NCI-H1048 (cell line): ENCODE measurements at regions not wholly inside any gene's neighbourhood (a gene's known extent, or its start where the extent isn't known, plus 50 kb on each side); places are given as distances from the start of the nearest gene placed in this dataset.

Source experiments
- DNase-seq: peaks from one replicate; lab custom pipeline; 2025; lab: John Stamatoyannopoulos, UW

DNA sequence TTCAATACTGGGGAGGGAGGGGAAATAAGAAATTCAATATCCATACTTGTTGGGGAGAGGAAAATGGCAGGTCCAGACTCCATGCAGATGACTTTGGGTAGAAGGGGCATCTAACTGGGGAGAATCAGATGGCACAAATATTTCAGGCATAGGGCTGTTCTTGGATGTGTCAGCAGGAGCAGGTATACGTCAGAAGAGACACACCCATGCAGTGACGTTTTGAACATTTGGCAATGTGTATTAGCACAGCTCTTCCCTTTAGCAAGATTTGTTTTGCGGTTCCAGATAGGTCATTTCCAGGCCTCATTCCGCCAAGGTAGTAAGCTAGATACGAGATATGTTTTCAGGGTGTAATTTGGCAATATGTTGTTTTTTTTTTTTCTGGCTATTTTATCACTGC lies 187.2 kb upstream of the CDH10 start:
- DNase-seq, result no peak

DNA sequence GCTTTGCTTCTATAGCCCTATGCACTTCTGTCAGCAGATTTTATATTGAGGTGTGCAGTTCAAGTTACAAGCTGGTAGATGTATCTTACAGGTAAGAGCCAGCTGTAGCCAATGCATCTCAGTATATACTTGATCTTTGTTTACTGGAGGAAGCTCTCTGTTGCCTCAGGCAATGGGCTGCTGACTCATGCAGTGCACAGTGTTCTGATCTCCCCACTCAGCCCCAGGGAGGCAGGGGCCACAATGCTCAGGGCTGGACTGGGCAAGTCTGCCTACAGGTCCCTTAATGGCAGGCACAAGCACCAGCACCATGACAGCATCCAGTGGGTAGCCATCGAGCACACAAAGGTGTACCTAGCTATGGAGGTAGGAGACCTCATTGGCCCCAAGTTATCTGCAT lies 178.8 kb upstream of the CDH10 start:
- no peak for DNase-seq

DNA sequence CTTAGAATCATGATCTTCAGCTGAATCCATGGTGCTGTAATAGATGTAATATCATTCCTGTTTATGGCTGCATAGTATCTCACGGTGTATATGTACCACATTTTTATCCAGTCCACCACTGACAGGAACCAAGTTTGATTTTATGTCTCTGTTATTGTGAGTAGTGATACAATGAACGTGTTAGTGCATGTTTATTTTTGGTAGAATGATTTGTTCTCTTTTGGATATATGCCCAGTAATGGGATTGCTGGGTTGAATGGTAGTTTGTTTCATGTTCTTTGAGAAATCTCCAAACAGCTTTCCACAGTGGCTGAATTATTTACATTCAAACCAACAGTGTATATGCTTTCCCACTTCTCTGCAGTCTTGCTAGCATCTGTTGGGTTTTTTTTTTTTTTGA lies 175.1 kb upstream of the CDH10 start:
- DNase-seq, result no peak

DNA sequence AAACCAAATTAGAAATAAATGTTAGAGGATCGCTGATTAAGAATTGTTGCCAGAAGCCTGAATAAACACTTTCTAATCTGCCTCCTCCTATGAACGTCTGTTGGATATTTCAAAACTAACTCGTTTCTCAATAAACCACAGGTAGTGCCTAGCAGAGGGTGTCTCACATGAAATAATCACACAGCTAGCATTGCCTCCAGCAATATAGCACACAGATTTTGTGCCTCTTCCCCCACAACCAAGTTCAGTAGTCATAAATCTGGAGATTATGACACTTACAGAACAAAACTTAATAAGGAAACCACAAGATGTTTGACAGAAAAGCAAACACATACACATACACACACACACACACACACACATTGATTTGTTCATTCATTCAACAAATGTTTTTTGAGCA lies 173.2 kb upstream of the CDH10 start:
- no peak for DNase-seq

DNA sequence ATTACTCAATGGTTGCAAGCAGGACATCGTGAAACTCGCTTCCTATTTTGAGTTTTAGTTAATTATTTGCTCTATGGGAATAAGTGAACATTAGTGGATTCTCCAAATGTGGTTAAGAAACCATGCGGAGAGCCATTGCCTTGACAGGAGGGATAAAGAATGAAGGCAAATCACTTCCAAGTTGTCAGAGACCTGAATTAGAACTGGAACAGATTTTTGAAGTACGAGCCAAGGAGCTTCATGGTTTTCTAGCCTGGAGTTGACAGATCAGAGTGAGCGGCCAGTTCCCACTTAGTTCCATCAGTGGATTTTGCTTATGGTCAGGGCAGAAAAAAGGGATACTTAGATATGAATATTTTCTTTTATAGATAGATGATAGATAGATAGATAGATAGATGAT lies 171.4 kb upstream of the CDH10 start:
- DNase-seq, result no peak

DNA sequence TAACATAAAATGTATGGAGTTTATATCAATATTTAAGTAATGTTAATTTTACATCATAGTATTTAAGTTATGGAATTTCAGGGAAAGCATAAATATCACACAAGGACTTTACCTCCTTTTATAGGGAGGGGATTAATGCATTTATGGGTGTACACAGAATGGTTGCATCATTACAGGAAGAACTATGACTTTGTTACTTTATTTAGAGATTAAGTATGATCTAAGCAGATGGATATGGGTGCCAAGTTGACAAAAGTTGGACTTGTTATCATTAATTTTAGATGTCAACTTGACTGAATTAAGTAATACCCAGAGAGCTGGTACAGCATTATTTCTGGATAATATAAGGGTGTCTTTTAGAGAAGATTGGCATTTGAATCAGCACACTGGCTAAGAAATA lies 160.5 kb upstream of the CDH10 start:
- no peak for DNase-seq

DNA sequence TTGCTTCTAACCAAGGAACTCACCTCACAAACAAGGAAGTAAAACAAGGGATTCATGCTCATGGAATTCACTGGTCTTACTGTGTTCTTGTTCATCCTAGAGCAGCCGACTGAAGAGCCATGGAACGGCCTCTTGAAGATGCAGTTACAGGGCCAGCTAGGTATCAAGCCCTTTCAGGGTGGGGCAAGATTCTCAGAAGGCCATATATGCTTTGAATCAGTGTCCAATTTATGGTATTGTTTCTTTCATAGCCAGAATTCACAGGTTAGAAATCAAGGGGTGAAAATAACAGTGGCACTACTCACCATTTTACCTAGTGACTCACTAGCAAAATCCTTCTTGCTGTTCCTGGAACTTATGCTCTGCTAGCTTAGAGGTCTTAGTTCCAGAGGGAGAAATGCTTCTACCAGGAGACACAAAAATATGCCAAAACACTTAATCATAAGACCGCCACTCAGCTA lies 159.5 kb upstream of the CDH10 start:
- no peak for DNase-seq

DNA sequence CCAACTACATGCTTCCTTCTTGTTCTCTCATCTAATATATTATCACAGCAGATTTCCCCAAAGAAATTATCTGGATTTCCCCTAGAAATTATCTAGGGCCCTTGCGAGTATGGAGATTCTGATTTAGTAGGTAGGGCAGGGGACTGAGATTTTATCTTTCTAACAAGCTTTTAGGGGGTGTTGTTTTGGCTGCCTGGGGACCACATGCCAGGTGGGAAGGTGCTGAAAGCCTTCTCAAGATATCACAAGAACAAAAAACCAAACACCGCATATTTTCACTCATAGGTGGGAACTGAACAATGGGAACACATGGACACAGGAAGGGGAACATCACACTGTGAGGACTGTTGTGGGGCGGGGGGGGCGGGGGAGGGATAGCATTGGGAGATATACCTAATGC lies 146.5 kb upstream of the CDH10 start:
- DNase-seq, result no peak

DNA sequence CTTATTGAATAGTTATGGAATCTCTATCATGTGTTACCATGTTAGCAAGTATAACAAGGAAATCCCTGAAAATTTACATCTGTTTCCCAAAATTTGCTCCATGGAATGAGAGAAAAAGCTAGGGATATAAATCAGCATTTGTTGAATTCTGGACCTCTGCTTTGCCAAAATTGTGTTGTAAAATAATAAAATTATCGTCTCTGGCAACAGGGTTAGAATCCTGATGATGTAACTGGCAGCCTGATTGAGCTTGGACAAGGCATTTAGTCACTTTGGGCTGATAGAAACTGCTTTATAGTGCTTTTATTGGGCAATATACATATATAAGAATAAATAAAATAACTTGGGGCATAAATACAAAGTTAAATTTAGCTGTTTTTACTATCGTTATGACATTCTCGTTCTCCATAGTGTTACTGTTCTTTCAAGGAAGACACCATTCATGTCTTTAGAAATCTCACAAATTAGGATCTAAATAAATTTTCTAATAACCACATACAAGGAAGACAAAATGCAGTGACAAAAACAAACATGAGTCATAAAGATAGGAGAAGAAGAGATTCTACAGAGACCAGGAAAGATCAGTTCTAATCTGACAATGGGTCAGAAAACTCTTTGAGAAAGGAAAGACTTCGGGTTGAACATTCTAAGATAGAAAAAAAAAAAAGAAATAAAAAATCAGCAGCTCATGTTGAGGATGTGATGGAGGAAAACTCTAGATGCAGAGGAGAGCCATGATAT lies 145.0 kb upstream of the CDH10 start:
- DNase-seq, result no peak

DNA sequence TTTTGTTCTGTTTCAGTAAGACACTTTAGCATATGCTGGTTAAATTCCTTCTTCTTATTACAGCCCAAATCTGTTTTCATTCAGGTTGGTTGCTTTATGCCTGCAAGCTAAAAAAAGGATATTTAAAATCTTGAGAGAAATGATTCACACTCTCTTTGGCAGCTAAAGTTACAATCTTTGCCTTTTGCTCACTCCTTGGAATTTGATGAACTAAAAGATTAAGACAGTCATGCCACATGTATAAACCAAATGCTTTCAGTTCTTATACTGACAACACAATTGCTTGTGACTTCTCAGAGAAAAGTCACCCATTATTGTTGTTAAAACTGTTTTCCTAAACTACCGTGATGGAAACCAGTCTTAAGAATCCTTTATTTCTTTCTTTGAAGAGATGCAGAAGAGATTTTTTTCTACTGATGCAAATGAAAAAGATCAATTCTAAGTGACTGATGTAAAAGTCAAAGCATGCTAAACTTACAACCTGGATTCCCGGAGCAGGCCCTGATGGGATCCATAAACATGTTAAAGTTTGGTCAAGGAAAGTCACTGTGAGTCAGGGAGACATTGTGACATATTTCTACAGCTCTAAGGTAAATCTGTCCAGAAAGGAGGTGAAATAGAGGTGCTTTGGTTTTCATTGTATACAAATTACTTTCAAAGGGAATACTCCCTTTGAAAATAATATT lies 144.2 kb upstream of the CDH10 start:
- DNase-seq, result no peak

DNA sequence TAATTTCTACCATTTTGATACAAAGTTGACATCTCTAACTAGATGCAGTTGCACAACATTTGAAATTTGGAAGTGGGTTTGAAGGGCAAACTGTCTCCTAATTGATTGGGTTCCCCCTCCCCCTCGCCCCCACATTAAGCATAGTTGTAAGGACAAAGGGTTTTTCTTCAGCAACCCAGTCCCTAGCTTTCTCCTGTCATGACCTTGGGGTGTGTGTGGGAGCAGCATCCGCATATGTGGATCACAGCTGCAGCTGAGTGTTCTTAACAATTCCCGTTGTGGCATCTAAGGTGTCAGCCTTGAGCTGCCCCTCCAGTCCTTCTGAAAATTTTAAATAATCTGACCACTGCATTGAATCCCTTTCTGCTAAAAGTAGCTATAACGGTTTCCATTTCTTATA lies 141.3 kb upstream of the CDH10 start:
- no peak for DNase-seq

DNA sequence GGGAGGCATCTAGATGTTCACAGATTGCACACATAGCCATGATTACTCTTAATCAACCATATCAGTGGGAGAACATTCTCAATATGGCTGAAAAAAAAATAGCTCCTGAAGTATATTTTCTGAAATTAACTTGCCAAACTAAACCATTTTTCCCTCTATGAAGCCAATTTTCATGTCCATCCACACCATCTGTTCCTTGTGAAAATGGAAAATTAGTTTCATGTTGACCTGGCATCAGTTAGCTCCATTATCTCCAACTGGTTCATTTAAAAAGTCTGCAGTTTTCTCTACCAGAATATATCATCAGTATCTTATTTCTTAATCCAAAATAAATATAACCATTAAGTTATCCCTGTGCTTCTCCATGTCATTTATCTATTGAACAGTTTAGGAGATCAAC lies 138.8 kb upstream of the CDH10 start:
- no peak for DNase-seq

DNA sequence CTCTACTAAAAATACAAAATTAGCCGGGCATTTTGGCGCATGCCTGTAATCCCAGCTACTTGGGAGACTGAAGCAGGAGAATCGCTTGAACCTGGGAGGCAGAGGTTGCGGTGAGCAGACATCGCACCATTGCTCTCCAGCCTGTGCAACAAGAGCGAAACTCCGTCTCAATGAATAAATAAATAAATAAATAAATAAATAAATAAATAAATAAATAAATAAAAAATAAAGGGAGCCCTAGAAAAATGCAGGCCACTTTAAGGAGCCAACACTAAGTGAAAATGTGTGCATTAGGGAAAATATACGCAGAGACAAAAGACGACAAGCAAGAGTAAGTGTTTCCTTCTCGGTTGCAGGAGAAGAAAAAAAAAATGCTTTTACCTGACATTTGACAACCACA lies 132.6 kb upstream of the CDH10 start:
- DNase-seq, result no peak

DNA sequence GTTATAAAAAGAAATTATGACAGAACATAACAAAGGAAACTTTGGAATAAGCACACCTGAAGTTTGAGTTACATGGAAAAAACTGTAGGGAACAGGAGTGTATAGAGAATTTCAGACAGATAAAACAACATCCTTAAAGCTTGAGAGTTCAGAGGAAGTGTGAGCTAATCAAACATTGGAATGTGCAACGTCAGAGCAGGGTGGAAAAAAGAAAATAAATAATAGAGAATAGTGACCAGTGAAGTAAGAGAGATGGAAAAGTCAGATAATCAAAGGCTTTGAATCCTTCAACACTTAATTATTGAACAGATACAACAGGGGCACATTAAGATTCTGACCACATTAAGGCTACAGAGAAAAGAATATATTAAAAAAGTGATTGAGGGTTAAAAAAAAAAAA lies 128.5 kb upstream of the CDH10 start:
- no peak for DNase-seq

DNA sequence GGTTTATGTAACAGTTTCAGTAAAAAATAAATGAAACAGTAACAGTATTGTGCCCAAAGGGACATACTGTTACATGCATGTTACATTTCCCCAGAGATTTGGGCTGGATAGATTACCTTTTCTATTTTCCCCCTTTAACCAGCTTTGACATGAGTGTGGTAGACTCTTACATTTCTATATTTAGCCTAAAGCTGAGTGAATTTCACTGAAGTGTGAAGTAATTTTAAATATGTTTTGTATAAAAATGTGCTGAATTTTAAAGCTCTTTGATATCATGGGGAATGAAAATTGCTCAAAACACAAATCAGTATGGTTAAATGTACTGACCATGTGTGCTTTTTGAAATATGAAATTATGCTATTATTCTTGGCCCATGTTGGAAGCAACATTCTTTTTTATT lies 122.3 kb upstream of the CDH10 start:
- DNase-seq, result no peak

DNA sequence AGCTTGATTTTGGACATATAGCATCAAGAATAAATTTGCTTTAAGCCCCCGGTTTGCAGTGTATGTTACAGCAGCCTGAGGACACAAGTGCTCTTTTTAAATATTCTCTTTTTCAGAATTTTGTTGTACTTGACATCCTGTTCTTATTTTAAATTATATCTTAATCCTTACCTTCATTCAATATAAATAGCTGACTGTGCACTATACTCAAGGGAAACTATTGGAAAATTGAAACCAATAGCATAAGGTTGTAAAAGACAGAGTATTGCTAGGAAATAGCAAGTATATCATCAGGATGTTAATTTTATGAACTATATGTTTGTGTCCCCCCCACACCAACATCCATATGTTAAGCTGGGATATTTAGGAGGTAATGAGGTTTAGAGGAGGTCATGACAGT lies 120.4 kb upstream of the CDH10 start:
- DNase-seq, result no peak

DNA sequence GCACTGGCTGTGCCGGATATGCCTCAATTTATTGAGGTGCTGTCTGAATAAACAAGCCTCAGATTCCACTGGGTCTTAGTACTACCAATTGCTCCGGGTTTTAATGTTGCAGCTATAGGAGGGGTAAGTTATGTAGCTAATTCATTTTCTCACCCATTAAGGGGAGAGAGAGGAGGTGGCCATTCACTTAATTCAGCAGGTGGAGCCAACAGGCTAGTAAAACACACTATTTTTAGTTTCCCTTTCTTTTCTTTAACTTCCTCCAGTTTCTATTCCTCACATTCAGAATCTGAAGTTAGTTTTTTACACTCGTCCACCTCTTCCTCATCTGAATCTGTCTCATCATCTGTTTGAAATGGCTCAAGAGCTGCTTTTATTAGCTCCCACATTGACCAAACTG lies 105.6 kb upstream of the CDH10 start:
- no peak for DNase-seq

DNA sequence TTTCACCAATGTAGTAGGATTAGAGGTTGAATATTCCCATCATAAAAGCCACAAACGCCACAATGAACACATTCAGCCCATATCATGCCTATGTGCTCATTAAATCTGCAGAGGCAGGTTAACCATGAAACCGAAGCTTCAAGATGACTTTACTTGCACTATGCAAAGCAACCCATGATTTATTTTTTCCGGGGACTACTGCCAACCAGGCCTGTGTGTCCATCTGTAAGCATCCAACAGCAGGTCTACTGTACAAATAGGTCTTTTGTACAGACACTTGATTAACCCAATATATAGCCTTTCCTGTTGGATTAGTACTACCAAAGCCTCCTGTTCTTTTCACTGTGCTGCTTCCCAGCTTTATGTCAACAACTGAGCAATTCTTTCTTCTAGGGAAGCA lies 104.9 kb upstream of the CDH10 start:
- DNase-seq, result no peak

DNA sequence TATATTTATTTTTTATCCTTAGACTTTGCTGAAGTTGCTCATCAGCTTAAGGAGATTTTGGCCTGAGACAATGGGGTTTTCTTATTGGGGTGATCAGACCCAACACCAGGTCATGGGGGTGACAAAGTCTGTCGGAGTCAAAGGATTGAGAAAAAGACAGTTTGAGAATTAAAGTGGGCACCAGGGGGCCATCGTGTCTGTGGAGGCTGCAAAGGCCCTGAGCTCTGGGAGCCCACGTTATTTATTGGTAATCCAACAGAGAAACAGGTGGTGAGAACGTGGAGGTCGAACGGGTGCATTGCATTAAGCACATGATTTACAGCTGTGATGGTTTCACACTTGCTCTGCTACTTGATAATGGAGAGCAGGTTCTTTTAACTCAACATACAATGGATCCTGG lies 102.5 kb upstream of the CDH10 start:
- no peak for DNase-seq

DNA sequence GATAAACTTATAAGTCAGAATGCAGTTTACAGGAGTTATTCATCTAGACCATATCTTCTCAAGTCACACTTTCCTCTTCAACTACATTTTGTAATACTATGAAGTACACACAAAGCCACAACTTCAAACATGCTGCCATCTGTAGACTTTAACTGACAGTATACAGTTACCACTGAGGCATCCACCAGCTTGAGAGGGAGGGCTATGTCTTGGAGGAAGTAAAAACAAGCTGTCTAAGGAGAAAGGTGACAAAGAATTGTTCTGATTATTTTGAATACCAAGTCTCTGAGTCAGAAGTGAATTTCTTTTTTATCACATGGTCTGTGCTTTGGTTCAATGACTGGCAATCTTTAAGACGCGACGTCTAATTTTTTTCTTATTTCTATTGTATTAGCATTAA lies 97.6 kb upstream of the CDH10 start:
- no peak for DNase-seq

DNA sequence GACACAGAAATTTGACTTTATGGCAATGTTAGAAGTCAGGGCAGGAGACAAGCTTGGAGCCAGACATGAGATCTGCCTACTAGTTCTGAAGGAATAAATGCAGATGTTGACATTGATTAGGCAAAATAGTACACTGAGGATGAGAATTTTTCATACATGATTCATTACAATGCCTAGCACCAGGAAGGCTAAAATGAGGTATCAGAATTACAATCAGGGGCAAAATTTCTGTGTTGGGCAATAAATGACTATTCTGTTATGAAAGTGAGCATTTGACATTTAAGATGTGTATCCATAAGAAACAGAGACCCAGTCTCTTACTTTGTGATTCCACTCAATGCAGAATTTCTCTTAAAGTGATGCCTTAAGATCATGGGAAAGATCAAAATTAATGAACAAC lies 92.4 kb upstream of the CDH10 start:
- no peak for DNase-seq

DNA sequence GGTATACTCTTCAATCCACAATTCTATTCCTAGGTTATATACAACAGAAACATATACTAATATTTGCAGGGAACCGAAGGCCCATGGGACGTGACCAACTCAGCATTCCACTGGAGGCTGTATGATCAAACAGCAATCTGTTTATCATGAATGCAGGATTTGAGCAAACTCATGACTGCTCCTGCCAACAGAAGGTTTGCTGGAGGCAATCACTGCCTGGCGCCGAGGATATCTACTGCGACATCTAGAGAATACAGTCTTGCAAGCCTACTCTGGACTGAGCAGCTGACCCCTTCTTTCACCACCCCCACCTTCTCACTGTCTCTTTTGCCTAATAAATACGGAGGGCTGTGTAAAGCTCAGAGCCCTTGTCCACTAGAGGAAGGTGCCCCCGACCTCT lies 90.5 kb upstream of the CDH10 start:
- DNase-seq, result no peak

DNA sequence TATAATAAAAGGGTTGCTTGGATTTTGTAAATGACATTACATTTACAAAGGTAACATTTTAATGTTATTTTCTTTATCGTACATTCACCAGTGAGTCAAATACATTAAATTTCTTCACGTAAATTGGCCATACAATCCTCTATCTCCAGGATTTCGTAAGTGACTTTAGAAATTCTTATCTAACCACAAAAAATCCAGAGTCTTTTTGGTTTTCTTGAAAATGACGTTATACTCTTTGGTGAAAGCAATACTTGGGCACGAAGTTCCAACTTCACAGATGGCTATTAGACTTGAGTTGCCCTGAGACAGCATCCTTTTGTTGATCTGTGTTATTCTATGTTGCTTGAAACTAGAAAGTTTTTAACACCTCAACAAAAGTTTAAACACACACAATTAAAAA lies 87.4 kb upstream of the CDH10 start:
- DNase-seq, result no peak

DNA sequence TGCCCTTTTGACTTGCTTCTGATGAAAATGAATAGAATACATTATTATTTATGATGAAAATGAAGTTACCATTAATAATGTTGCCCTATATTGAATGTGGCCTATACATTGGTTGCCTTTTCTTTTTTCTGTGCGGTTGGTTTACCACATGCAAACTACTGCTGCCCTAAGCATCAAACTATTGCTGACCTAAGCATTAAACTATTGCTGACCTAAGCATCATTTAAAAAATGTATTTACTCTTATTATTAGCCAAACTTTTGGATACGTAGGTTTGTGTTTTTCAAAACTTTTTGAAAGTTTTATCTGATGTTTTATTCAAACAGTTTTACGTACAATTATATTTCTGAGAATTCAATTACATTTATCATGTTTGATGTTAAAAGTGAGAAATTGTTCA lies 76.0 kb upstream of the CDH10 start:
- no peak for DNase-seq
